Stomach smooth muscle (tissue), 2 donors: ENCODE measurements at regions not wholly inside any gene's neighbourhood (a gene's known extent, or its start where the extent isn't known, plus 50 kb on each side); places are given as distances from the start of the nearest gene placed in this dataset.

Source experiments
- H3K27ac ChIP-seq: one replicate; pipeline ENCODE4 v1.7.0; 2013; ENCODE audit warnings: mild to moderate bottlenecking, low read length, inconsistent platforms
- H3K27me3 ChIP-seq, 2 donors: one replicate each; pipeline ENCODE4 v1.7.0; 2013; ENCODE audit warnings: low read length in 2 of 2; ENCODE audit not compliant: insufficient read depth in 2 of 2, control insufficient read depth in 1 of 2
- H3K36me3 ChIP-seq, 2 donors: one replicate each; pipeline ENCODE4 v1.7.0; 2013; ENCODE audit warnings: low read length in 2 of 2; ENCODE audit not compliant: control insufficient read depth in 2 of 2, insufficient read depth in 2 of 2
- H3K4me1 ChIP-seq: one replicate; pipeline ENCODE4 v1.7.0; 2013; ENCODE audit warnings: low read length; ENCODE audit not compliant: control insufficient read depth, insufficient read depth
- H3K4me3 ChIP-seq, 2 donors: one replicate each; pipeline ENCODE4 v1.7.0; 2013; ENCODE audit warnings: low read length in 2 of 2
- H3K9ac ChIP-seq, 2 donors: one replicate each; pipeline ENCODE4 v1.7.0; 2013; ENCODE audit warnings: low read length in 2 of 2, mild to moderate bottlenecking in 1 of 2
- H3K9me3 ChIP-seq, 2 donors: one replicate each; pipeline ENCODE4 v1.7.0; 2013; ENCODE audit warnings: low read length in 2 of 2; ENCODE audit not compliant: control insufficient read depth in 2 of 2
- donor health status: healthy.
- donor health status: Pancreatic carcinoma.

DNA sequence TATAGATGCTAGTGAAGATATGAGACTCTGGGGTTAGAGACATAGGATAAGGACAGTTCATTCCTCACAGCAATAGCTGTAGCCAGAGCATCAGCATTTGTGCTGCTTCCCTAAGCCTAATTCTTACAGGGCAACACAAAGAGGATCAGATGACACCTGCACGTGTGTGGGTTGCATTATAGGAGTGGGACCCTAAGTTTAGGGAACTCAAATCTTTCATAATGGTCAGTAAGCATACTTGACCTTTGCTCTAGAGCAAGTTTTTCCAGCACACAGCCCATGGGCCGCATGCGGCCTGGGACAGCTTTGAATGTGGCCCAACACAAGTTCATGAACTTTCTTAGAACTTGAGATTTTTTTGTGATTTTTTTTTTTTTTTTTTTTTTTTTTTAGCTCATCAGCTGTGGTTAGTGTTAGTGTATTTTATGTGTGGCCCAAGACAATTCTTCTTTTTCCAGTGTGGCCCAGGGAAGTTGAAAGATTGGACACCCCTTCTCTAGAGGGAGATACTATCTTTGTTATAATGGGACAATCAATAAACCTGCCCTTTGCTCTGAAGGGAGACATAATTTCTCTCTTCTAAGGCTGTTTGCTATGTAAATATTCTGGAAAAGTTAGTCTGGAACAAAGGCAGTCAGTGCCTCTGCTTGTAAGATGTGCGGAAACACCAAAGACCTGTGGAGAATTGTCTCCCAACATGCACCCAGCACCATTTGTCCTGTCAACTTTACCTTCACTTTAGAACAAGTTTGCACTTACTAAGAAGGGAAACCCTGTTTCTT is 650.2 kb downstream of the ZNF674 start:
- H3K27ac ChIP-seq, result no peak overlapping the region
- no peaks in the 10 kb centered on the region for H3K27me3 ChIP-seq
- no peak overlapping the region for H3K4me3 ChIP-seq
- no peaks in the 10 kb centered on the region for H3K36me3 ChIP-seq
- H3K9ac ChIP-seq, result no peak overlapping the region
- no peaks in the 10 kb centered on the region for H3K9me3 ChIP-seq
- no peaks in the 10 kb centered on the region for H3K4me1 ChIP-seq

DNA sequence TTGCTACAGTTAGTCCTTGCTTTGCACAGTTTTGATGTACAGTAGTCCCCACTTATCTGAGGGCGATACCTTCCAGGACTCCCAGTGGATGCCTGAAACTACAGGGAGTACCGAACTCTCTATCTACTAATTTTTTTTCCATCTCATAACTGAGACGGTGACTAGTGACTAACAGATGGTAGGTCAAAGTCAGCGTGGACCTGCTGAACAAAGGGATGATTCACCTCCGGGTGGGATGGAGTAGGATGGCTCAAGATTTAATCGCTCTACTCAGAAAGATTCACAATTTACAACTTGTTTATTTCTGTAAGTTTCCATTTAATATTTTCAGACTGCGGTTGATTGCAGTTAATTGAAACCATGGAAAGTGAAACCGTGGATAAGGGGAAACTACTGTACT is 655.8 kb downstream of the ZNF674 start:
- Histone ChIP-seq H3K9ac (no peak overlapping the region), H3K27me3 (no peaks in the 10 kb centered on the region), H3K9me3 (no peaks in the 10 kb centered on the region), H3K27ac (no peak overlapping the region), H3K4me1 (no peaks in the 10 kb centered on the region), H3K4me3 (no peak overlapping the region), H3K36me3 (no peaks in the 10 kb centered on the region)

DNA sequence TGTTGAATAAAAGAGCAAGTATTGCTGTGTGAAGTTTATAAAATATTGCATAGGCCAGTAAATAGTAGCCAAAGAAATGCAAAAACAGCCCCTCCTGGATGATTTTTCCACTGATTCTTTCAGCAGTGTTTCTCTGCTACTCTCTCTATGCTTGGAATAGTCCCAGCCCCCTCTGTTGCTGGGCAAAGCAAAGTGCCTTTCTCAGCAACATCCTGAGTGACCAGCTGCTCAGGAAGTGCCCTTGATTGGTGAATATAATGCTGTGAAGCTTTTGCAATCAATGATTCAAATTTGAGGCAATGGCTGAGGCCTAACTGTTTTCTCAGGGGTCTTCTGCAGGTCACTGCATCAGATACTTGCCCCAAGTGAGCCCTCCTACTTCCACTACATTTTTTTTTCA is 656.7 kb downstream of the ZNF674 start:
- no peak overlapping the region for H3K9ac ChIP-seq
- H3K27me3 ChIP-seq, result no peaks in the 10 kb centered on the region
- H3K36me3 ChIP-seq, result no peaks in the 10 kb centered on the region
- no peak overlapping the region for H3K4me3 ChIP-seq
- no peak overlapping the region for H3K27ac ChIP-seq
- H3K9me3 ChIP-seq, result no peaks in the 10 kb centered on the region
- no peaks in the 10 kb centered on the region for H3K4me1 ChIP-seq

DNA sequence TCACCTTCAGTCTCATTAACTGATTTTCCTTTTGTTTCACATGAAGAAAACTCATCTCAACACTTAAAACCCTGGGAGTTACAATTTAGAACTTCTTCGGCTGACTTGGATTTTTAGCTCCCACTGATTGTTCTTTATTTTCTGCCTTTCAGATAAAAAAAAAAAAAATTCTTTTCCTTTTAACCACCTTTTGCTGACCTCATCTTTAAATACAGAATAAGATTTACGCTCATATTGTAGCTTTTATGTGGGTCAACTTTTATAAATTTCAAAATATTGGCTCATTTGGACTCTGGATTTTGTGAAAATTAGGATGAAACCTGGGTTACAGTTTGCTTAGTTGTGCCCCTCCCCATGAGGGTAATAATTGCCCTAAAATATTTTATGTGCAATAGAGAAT is 659.3 kb downstream of the ZNF674 start:
- H3K36me3 ChIP-seq, result no peaks in the 10 kb centered on the region
- no peaks in the 10 kb centered on the region for H3K4me1 ChIP-seq
- H3K27me3 ChIP-seq, result no peaks in the 10 kb centered on the region
- no peak overlapping the region for H3K9ac ChIP-seq
- no peak overlapping the region for H3K27ac ChIP-seq
- no peaks in the 10 kb centered on the region for H3K9me3 ChIP-seq
- H3K4me3 ChIP-seq, result no peak overlapping the region

DNA sequence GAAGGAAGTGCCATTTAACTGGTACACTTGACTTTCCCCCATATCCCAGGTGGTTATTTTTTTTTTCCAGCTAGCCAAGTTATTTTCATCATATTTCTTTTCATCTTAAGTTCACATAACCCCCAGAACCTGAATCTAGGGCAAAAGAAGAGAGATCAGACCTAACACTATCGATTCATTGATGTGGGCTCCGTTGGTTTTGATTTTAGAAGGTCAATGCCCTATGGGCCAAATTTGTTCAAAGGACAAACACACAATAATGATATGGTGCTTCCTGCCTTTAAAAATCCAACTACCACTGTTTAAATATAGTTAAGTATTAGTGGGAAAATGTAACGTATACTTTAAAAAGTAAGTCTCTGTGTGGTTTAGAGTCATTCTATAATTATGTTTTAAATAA is 665.7 kb downstream of the ZNF674 start:
- H3K9ac ChIP-seq, result no peak overlapping the region
- H3K36me3 ChIP-seq, result no peaks in the 10 kb centered on the region
- H3K27me3 ChIP-seq, result no peaks in the 10 kb centered on the region
- no peaks in the 10 kb centered on the region for H3K9me3 ChIP-seq
- no peaks in the 10 kb centered on the region for H3K4me1 ChIP-seq
- no peak overlapping the region for H3K27ac ChIP-seq
- H3K4me3 ChIP-seq, result no peak overlapping the region

DNA sequence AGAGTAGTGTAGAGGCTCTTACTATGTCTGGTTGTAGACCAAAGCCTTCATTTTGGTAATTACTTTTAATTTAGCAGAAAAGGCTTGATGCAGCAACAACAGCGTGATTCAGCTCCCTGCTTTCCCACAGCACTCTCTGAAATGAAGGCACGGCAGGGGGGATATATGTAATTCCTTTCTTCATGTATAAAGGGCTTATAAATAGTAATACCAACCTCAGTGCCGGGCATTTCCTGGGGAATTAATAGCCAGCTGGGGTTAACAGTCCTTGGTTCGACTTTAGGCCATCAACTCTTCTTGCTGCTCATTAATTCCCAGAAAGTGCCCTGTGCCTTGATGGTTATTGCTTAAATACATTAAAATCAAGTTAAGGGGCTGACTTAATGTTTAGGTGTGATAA is 669.0 kb downstream of the ZNF674 start:
- no peaks in the 10 kb centered on the region for H3K4me1 ChIP-seq
- H3K27me3 ChIP-seq, result peaks cover 0 to 2% of the 10 kb centered on the region in 2 donors
- H3K9me3 ChIP-seq, result no peaks in the 10 kb centered on the region
- H3K27ac ChIP-seq, result no peak overlapping the region
- H3K9ac ChIP-seq, result no peak overlapping the region
- H3K36me3 ChIP-seq, result no peaks in the 10 kb centered on the region
- no peak overlapping the region for H3K4me3 ChIP-seq

DNA sequence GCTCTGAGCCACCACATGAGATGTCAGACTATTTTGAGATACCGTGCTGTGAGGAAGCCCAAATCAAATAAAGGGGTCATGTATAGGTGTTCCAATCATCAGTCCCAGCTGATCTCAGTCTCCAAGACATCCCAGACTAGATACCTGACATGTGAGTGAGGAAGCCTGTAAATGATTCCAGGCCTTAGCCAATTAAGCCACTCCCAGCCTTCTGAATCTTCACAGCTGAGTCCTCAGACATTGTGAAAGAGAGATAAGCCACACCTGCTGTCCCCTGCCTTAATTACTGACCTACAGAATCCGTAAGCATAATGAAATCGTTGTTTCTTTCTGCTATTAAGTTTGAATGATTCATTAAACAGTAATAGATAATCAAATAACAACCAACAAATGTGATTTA is 671.4 kb downstream of the ZNF674 start:
- Histone ChIP-seq H3K9me3 (no peaks in the 10 kb centered on the region), H3K9ac (no peak overlapping the region), H3K27me3 (peaks cover 0 to 2% of the 10 kb centered on the region in 2 donors), H3K4me3 (no peak overlapping the region), H3K4me1 (no peaks in the 10 kb centered on the region), H3K27ac (no peak overlapping the region), H3K36me3 (no peaks in the 10 kb centered on the region)

DNA sequence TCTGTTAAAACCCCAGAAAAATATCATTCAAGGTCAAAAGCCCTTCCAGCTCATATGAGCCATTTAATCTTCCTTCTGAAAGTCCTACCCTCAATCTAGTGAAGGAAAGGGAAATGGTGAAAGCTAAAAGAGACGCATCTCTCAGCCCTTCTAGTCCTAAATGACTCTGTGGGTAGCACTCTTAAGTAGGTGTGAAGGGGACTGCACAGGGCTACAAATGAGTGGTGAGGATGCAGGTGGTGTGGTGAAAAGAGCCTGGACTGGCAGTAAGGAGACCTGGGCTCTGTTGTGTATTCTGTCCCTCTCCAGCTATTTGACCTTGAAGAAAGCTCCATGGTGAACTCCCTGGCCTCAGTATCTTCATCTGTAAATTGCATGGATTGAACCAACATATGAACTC is 671.8 kb upstream of the DIPK2B start:
- no peak overlapping the region for H3K9ac ChIP-seq
- H3K9me3 ChIP-seq, result no peaks in the 10 kb centered on the region
- no peaks in the 10 kb centered on the region for H3K36me3 ChIP-seq
- no peaks in the 10 kb centered on the region for H3K4me1 ChIP-seq
- no peak overlapping the region for H3K27ac ChIP-seq
- no peak overlapping the region for H3K4me3 ChIP-seq
- H3K27me3 ChIP-seq, result peaks cover 0 to 2% of the 10 kb centered on the region in 2 donors

DNA sequence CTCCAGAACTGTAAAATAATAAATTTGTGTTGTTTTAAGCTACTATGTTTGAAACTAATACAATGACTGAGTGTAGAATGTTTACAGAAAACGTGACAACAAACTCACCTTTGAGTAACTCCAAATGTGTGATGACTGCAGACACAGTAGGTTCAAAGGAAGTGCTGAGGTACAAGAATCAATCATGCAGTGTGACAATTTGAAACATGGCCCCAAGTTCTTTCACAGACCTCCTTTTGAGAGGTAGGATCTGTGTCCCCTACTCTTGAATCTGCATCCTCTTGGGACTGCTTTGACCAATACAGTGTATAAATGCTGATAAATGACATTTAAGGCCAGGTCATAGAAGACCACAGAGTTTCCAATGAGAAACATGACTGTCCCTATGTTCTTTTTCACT is 667.7 kb upstream of the DIPK2B start:
- H3K27ac ChIP-seq, result no peak overlapping the region
- no peaks in the 10 kb centered on the region for H3K9me3 ChIP-seq
- H3K4me3 ChIP-seq, result no peak overlapping the region
- H3K36me3 ChIP-seq, result no peaks in the 10 kb centered on the region
- no peak overlapping the region for H3K9ac ChIP-seq
- peaks cover 0 to 8% of the 10 kb centered on the region in 2 donors for H3K27me3 ChIP-seq
- H3K4me1 ChIP-seq, result no peaks in the 10 kb centered on the region

DNA sequence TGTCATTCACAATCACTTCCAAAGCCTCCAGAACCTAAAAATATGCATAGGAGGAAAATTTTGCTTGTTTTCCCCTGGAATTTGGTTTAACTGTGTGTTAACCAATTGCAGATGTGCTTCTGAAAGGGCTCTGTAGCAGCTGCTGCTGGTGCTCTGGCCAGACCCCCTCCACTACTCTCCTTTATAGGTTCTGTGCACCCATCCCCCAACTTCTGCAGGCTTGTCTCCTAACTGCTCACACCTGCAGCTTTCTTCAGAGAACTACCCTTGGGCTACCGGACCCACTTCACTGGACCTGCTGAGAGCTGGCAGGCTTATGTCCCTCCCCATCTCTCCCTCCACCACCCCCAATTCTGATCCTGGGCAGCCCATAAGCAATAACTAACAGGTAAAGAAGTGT is 662.1 kb upstream of the DIPK2B start:
- Histone ChIP-seq H3K36me3 (no peaks in the 10 kb centered on the region), H3K27me3 (peaks cover 0 to 12% of the 10 kb centered on the region in 2 donors), H3K4me3 (no peak overlapping the region)

DNA sequence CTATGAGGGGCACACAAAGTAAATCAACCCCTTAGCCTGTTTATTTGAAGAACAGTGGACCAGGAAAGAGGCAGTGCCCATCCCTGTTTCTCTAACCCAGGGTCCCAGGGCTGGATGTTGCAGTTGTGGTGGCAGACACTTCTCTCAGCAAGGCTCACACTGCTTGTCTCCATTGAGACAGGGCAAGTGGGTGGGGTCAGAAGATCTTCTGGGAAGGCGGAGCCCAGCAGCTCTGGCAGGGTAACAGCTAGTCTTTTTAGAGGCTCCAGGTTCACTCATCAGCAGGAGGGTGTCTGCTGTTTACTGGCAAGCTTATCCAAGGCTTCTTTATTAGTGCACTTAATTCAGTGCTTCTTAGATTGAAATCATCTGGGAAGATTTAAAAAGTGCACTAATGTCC is 659.8 kb upstream of the DIPK2B start:
- no peak overlapping the region for H3K4me3 ChIP-seq

More for the DNA sequence above, 662.1 kb upstream of the DIPK2B start:
- H3K27ac ChIP-seq, result no peak overlapping the region
- no peaks in the 10 kb centered on the region for H3K9me3 ChIP-seq
- H3K4me1 ChIP-seq, result no peaks in the 10 kb centered on the region
- H3K9ac ChIP-seq, result no peak overlapping the region

More for the DNA sequence above, 659.8 kb upstream of the DIPK2B start:
- Histone ChIP-seq H3K27me3 (peaks cover 0 to 9% of the 10 kb centered on the region in 2 donors), H3K4me1 (no peaks in the 10 kb centered on the region), H3K9ac (no peak overlapping the region), H3K36me3 (no peaks in the 10 kb centered on the region), H3K27ac (no peak overlapping the region), H3K9me3 (no peaks in the 10 kb centered on the region)
